Ecto neural progenitor cell (in vitro differentiated cells): ENCODE measurements at regions not wholly inside any gene's neighbourhood (a gene's known extent, or its start where the extent isn't known, plus 50 kb on each side); places are given as distances from the start of the nearest gene placed in this dataset.
"Not testable (repeated sequence)": the region's sequence is repeated elsewhere in the genome, so short reads cannot be mapped to it uniquely, and the experiment has no call there.

Experiments
- DNase-seq: peaks from one replicate; pipeline ENCODE4 v3.0.0-alpha.2; 2018; ENCODE audit warnings: low spot score

DNA sequence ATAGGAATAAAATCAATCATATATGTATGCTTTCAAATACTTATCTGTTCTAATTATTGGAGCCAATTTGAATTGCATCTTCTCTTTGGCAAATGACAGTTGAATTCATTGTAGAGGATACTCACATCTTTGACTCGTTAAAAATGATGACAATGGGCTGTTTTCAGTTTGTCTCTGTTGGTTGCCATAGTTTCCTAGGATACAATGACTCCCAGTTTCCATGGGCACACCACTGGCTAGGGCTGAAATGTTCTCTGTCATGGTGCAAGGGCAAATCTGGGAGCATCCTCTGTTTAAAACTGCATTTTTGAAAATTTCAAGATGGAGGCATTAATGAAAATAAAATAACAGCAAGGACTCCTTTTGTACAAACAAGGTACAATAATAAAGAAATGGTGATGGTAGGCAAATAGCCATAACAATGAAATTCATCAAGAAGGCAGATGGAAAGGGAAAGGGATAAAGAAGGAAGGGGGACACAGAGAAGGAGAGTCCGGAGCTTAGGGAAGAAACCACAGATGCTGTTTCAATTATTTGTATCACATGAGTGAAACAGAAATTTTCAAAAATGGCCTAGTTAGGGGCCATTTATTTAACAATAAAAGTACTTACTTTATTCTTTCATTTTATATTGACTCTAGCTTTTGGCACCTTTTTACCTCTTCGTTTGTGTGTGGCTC is 378.8 kb upstream of the SEMA6A start:
- no peak for DNase-seq

DNA sequence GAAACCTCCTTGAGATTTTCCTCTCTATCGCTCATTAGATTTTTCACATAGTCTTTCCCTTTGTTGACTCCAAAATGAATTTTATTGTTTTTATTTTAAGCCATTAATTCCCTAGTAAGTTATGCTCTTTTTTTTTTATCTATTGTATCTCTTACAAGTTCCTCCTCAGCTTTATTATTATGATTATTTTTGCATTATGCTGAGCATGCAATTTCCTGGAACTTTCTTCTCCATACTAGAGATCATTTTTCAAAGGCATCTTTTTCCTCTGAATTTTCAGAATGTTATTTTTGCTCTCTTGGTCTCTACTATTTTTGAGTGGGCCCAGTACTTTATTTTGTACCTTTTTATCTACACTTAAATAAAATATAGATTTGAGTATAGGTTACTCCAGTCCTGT is 376.6 kb upstream of the SEMA6A start:
- DNase-seq = no peak

DNA sequence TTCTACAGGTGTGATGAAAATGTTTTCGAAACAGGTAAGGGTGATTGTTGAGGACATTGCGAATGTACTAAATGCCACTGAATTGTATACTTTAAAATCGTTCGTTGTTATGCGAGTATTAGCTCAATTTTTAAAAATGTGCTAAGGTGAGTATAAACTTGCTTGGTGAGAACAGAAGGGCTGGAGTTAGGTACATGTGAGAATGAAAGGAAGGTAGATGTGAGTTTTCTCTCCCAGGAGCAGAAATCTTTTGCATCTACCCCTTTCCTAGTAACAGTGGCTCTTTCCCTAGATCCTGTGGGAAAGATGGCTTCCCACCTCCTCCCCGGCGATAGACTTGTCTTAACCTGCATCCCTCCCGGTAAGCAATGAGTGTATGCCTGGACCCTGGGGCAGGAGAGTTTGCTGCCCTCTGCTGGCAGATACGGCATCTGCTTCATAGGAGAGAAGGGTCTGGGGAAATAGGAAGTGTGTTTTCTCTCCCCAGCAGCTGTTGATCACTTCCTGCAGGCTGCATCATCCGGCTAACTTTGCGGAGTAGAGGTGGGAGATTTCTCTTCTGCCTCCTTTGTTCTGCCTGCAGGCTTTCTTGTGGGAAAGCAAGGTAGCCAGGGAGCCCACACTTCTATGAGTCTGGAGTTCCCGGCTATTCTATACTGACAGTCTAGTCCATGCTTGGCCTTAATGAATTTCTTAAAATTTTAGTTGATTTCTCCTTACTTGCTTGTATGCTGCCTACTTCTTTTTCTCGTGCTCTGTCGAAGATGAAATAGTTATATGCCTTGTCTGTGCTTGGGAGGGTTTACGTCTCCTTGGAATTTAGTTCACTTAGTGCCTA is 373.3 kb upstream of the SEMA6A start:
- DNase-seq = peak; percentile 74

DNA sequence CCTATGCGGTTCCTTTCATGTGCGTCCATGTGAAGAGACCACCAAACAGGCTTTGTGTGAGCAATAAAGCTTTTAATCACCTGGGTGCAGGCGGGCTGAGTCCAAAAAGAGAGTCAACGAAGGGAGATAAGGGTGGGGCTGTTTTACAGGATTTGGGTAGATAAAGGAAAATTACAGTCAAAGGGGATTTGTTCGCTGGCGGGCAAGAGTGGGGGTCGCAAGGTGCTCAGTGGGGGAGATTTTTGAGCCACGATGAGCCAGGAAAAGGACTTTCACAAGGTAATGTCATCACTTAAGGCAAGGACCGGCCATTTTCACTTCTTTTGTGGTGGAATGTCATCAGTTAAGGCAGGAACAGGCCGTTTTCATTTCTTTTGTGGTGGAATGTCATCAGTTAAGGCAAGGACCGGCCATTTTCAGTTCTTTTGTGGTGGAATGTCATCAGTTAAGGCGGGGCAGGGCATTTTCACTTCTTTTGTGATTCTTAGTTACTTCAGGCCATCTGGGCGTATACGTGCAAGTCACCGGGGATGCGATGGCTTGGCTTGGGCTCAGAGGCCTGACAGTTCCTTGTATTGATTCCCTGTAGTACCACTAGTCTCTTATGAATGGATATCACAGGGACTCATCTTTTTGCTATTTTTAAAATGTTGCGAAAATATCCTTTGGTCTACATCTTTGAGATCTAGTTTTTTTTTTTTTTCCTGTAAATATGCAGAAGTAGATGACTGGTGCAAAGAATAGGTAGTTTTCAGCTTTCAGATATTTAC is 371.2 kb upstream of the SEMA6A start:
- not testable (repeated sequence) for DNase-seq

DNA sequence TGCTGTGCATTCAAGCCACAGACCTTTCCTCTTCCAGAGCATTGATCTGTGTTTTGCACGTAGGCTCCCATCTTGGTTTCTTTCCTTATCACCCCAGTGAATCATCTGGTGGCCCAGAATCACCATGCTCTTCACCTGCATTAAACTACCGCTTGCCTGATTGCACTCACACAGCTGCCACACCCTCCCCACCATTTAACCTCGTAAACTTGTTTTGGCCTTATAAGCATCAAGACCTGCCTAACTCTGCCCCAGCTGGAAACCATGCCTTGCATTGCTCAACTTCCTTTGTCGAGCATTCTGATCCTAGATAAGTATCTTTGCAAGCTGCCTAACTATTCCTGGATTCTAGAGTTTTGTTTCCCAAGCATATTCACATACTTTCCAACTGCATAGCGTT is 369.6 kb upstream of the SEMA6A start:
- DNase-seq = no peak

DNA sequence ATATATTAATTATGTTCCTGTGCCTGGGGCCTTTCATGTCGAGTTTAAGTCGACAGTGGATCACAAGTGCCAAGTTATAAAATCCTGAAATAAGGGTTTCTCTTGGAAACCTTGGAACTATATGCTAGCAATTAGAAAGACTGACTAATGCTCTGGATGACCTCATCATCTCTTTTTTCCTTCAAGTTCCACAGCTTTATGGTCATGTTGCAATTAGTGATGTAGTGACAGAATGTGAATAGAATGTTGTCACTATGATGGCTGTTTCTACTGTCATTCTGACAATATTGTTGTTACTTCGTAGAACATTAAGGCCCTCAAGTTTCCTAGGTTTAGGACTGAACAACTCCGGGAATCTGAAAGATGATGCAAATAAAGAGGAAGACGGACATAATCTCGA is 368.0 kb upstream of the SEMA6A start:
- DNase-seq = no peak

DNA sequence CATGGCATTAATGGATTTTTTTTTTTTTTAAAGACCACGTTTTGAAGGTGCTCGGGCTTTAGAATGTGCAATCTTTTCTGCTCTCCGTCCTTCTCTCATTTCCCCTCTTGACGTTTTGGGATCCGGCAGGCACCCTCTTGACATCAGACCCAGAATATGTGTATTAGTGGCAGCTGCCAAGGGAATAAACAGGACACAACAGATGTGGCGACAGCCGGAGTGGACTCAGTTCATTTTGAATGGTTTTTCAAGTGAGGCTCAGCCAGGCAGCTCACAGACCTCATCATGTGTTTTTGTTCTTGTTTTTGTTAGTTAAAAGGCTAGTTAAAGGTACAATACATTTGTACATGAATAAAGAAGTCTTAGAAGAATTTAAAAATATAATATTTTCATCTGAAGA is 365.0 kb upstream of the SEMA6A start:
- DNase-seq = no peak

DNA sequence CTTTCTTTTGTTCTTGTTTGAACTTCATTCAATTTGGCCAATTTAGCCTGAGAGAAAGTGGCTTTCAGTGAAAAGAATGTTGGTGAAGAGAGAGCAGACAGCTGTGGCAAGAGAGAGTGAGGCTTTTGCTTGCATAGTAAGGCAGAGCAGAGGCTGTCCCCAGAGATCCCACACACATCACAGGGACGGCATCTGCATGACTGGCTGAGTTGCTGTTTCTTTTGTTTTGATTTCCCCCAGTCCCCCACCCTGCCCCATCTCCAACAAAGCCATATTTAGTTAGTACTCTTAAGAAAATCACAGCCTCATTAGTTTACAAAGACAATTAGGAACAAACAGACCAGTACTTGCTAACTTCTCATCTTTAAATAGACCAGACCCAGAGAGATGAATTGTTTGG is 363.9 kb upstream of the SEMA6A start:
- no peak for DNase-seq

DNA sequence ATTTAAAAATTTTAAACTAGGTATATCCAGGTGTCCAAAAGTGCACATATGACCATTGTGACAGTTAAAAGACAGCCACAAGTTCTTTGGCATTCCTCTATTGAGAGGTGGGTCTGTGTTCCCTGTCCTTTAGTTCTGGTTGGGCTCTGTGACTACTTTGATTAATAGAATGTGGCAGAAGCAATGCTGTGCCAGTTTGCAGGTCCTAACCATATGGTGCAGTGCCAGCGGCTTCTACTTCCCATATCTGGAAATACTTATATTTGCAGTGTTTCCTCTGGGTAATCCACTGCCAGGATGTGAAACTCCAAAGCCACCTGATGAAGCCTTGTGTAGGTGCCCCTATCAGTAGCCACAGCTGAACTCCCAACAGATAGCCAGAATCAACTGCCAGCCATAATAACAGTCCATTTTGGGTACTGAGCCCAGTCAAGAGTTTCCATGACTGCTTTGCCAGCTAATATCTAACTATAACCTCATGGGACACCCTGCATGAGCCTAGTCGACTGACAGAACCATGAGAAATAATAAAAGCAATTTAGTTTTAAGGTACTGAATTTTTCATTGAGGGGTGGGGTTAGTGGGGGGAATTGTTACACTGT is 361.0 kb upstream of the SEMA6A start:
- DNase-seq = no peak

DNA sequence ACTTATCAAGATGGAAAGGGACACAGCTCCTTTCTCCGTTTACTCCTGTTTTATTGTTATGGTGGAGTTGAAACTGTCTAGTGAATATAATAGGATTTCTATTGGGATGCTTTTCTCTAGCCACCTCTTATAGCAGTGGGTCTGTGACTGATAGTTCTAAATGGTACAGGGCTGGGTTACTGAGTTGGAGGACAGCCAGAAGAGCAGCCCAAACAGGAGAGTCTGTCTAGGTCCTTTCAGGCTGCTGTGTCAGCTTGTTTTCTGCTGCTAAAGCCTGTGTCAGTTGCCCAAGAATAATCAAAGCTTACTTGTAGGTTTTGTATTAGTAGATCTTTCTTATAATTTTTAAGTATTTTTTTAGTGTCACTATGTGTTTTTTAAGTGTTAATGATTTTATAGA is 356.0 kb upstream of the SEMA6A start:
- no peak for DNase-seq

DNA sequence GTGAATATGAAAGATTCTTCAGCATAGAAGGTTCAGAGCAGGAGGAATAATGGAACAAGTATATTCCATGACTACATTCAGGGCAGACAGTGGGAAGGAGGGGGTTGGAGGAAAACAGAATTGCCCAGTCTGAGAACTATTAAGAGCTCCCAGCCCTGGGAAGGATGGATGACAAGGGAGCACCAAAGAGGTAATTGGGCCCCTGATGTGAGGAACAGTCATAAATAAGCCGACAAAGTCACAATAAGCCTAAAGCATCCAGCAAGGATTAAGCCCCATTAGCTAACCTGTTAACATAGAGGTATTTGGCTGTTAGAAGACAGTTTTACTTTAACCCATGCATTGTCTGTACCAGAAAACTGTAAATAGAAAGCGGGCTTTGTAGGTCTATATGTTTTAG is 348.7 kb upstream of the SEMA6A start:
- no peak for DNase-seq

DNA sequence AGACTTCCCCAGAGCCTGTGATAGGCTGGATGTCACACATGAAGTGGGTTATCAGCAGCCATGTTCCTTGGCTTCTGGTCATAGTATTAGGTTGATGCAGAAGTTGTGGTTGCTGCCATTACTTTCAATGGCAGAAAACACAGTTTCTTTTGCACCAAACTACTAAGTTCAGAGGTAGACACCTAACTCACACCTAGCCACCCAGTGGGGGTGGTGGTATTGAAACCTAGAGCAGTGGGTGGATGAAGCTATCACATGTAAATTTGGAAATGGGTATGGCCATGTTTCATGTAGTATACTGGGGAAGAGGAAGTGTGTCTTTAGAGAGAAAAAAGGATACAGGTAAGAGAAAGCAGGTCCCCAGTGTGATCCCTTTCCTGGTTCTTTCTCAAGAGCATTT is 347.9 kb upstream of the SEMA6A start:
- no peak for DNase-seq

DNA sequence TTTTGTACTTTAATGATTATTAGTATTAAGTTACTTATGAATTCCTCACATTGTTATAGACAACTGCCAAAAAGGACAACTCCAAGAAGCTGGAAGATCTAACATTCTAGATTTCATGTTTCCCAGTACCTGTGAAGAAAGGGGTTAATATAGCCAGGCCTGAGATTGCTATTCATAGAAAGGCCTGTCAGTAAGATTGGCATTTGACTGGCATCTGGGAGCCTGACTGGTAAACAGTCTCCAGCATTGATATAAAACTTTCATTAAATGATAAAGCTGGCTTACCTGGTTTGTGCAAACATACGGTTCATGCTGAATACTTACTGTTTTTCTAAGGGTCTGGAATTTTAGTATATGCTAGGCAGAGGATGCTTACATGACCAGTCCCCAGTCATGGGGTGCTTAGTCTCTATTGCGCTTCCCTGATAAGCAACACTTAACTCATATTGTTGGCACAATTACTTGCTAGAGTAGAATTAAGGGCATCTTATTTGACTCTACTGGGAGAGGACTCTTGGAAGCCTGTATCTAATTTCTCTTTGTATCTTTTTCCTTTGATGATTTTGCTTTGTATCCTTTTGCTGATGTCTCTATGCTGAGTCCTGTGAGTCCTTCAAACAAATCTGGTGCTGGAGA is 340.4 kb upstream of the SEMA6A start:
- DNase-seq = no peak

DNA sequence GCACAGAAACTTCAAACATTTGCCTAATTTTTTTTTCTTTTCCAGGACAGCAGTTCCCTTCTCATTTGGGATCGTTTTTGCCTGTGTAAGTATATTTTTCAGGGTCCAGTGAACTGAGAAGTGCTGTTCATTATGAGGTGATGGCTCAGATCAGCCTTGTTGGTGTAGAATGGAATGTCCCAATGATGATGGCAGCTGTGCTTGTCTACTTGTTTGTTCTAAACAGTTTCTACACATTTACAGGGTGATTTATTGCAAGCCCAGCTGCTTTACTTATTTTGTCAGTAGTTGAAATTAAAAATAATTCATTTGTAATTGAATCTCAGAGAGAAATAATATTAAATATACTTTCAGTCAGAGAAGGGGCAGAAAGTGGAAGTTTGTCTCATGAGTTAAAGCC is 337.6 kb upstream of the SEMA6A start:
- no peak for DNase-seq

DNA sequence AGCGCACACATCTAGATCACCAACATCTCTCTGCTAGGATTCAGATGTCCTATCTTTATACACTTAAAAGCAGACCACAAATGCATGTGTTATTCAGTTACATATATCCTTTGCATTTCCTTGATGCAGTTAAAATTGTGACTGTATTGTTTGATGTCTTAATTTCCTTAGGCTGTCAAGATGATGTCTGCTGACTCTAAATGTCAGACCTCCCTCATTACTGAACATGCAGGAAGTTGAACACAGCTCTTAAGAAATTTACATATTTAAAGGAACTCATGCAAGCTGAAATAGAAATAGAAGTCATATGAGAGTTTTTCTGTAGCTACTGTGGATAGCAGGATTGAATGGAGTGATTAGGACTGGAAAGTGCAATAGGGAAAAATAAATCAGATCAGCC is 336.5 kb upstream of the SEMA6A start:
- no peak for DNase-seq

DNA sequence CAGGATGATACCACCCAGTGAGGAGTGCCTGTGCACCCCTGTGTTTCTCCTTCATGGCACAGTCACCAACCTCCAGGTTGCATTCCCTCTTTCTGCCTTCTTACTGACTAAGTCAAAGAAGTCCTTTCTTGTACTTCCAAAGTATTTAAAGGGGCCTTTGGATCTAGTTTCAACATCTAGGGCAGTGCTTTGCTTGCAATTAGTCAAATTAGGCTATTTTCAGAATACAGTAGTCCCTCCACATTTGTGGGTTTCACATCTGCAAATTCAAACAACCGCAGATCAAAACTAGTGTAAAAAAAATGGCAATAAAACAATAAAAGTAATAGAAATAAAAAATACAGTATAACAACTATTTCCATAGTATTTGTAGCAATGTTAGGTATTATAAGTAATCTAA is 333.9 kb upstream of the SEMA6A start:
- no peak for DNase-seq

DNA sequence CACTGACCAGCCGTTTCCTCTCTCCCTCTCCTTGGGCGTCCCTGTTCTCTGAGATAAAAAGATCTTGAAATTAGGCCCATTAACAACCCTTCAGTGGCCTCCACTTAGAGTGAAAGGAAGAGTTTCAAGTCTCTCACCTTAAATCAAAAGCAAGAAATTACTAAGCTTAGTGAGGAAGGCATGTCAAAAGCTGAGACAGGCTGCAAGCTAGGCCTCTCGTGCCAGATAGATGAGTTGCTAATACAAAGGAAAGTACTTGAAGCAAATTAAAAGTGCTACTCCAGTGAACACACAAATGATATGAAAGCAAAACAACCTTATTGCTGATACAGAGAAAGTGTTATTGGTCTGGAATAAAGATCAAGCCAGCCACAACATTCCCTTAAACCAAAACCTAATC is 331.3 kb upstream of the SEMA6A start:
- DNase-seq = no peak

DNA sequence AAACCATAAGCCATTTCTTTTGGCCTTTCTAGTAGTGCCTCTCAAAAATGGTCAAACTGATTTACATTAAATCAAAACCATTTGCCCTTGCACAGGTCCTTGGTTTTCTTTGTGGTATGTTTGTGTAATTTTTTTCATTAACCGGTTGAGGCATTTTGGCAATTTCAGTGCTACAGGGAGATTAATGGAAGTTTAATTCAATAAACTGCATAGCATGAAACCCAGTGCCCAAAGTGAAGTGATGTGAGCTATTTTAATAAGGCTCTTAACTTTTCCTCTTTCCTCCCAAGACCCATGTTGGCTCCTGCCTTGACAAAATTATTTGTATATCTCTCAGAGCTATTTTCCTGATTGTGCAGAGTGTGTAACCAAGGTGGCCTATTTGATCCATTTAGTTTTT is 326.2 kb upstream of the SEMA6A start:
- no peak for DNase-seq

DNA sequence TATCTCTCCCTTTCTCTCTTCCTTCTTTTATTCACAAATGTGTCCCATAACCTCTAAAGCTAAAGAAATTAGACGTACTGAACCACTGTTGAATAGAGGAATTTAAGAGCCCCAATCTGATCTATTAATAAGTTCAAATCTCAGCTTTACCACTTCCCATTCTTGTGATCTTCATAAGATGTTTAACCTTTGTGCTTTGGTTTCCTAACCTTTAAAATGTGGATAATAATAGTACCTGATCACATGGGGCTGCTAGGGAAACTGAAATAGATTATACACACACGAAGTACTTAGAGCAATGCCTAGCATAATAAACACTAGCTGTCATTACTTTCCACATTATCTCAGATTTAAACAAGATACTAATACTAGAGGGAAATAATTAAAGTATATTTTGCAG is 324.3 kb upstream of the SEMA6A start:
- no peak for DNase-seq

DNA sequence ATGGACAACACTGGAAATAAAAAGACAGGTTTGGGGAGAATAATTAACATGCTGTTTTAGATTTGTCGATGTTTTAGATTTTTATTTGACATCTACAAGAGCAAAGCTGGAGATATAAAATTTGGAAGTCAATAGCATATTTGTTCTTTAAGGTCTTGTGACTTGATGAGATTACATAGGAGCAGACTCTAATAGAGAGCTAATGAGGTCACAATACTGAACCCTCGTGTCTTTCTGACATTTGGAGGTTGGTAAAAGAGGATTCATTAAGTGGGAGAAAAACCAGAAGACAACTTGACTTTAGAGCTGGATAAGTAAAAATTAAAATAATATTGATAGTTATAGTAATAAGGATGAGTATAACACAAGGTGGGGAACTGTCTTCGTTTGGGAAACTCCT is 322.7 kb upstream of the SEMA6A start:
- no peak for DNase-seq

DNA sequence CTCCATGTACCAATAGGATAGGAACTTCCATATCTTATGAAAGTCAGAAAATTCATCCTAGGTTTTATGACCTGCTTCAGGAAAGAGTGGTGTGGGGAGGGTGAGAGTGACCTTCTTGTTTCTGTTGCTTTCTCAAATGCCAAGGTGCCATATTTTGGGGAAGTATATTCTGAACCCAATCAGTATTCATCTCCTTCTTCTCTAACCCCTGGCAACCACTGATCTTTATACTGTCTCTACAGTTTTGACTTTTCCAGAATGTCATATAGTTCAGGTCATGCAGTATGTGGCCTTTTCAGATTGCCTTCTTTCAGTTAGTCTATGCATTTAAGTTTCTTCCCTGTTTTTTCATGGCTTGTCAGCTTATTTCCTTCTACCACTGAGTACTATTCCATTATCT is 321.4 kb upstream of the SEMA6A start:
- DNase-seq = no peak

DNA sequence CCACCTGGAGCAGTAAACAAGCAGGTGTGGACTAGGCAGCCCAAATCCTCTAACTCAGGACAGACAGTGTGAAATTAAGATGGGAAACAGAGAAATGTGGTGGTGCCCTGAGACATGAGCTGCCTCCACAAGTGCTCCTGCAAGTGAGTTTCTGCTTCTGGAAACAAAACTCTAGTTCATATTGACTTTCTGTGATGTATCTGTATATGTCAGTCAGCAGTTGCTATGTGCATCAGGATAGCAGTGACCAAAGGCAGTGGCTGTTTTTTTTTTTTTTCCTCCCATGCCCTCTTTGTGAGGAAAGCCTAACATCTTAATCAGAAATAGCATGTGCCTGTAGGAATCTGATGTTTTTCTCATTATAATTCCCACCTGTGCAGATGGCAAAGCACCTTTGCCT is 318.4 kb upstream of the SEMA6A start:
- DNase-seq = no peak
